GM23338 (cell line): ENCODE measurements at regions not wholly inside any gene's neighbourhood (a gene's known extent, or its start where the extent isn't known, plus 50 kb on each side); places are given as distances from the start of the nearest gene placed in this dataset.

Experiments used
- ATAC-seq: fragments of 200-7000 bp; cut with Tn5 transposase; 3 replicates; pipeline ENCODE4 v1.9.1; 2020
- DNase-seq: peaks from one replicate; pipeline ENCODE4 v3.0.0-alpha.2; 2015; ENCODE audit warnings: low spot score
- H2AFZ ChIP-seq: fragments of 200-600 bp; sonication (generic); 2 replicates; pipeline ENCODE4 v1.8.0; 2016; ENCODE audit warnings: antibody characterized with exemption, mild to moderate bottlenecking, moderate library complexity
- H3F3A ChIP-seq: fragments of 200-600 bp; sonication (generic); replicated peaks from 2 replicates; pipeline ENCODE4 v1.8.0; 2017; ENCODE audit warnings: antibody characterized with exemption, mixed run types, low read depth
- H3K27ac ChIP-seq: fragments of 200-600 bp; sonication (generic); 2 replicates; pipeline ENCODE4 v1.6.1; 2016; ENCODE audit warnings: low read depth
- H3K27me3 ChIP-seq: fragments of 200-600 bp; sonication (generic); 2 replicates; pipeline ENCODE4 v1.8.0; 2016; ENCODE audit warnings: mild to moderate bottlenecking, mixed run types, moderate library complexity; ENCODE audit not compliant: insufficient read depth
- H3K36me3 ChIP-seq: fragments of 200-600 bp; sonication (generic); 2 replicates; pipeline ENCODE4 v1.8.0; 2016; ENCODE audit warnings: mild to moderate bottlenecking; ENCODE audit not compliant: insufficient read depth
- H3K4me1 ChIP-seq: fragments of 200-600 bp; sonication (generic); 2 replicates; pipeline ENCODE4 v1.8.0; 2016; ENCODE audit warnings: mild to moderate bottlenecking, moderate library complexity; ENCODE audit not compliant: insufficient read depth
- H3K4me2 ChIP-seq: fragments of 200-600 bp; sonication (generic); 2 replicates; pipeline ENCODE4 v1.7.1; 2017; ENCODE audit warnings: mixed run types
- H3K4me3 ChIP-seq: fragments of 200-600 bp; sonication (generic); 2 replicates; pipeline ENCODE4 v1.6.1; 2016; ENCODE audit warnings: mixed run types
- H3K79me2 ChIP-seq: fragments of 200-600 bp; sonication (generic); replicated peaks from 2 replicates; pipeline ENCODE4 v1.8.0; 2017; ENCODE audit warnings: mild to moderate bottlenecking; ENCODE audit not compliant: insufficient read depth
- H3K9me2 ChIP-seq: fragments of 200-600 bp; sonication (generic); 2 replicates; pipeline ENCODE4 v1.8.0; 2017; ENCODE audit not compliant: insufficient read depth
- H4K20me1 ChIP-seq: fragments of 200-600 bp; sonication (generic); replicated peaks from 2 replicates; pipeline ENCODE4 v1.8.0; 2017; ENCODE audit warnings: mild to moderate bottlenecking; ENCODE audit not compliant: insufficient read depth
- H3K27ac Mint-ChIP-seq: 2 replicates; pipeline ENCODE4 v1.8.0; 2020; ENCODE audit warnings: inconsistent platforms, mild to moderate bottlenecking, moderate library complexity, mixed read lengths
- H3K27me3 Mint-ChIP-seq: 3 replicates; pipeline ENCODE4 v1.8.0; 2022; ENCODE audit warnings: low read depth, mild to moderate bottlenecking, moderate library complexity, mixed read lengths, inconsistent platforms; ENCODE audit not compliant: insufficient read depth, poor library complexity
- H3K36me3 Mint-ChIP-seq: 3 replicates; pipeline ENCODE4 v1.8.0; 2021; ENCODE audit warnings: low read depth, mild to moderate bottlenecking, inconsistent platforms, moderate library complexity, mixed read lengths
- H3K4me1 Mint-ChIP-seq: 3 replicates; pipeline ENCODE4 v1.8.0; 2020; ENCODE audit warnings: mild to moderate bottlenecking, inconsistent platforms, mixed read lengths
- H3K4me3 Mint-ChIP-seq: 3 replicates; pipeline ENCODE4 v1.8.0; 2021; ENCODE audit warnings: moderate library complexity, mild to moderate bottlenecking, inconsistent platforms, mixed read lengths
- H3K9me3 Mint-ChIP-seq: 3 replicates; pipeline ENCODE4 v1.8.0; 2020; ENCODE audit warnings: moderate library complexity, mild to moderate bottlenecking, inconsistent platforms, mixed read lengths
- CREB1 ChIP-seq: fragments of 250-450 bp; sonication (Bioruptor Pico); IDR thresholded peaks from 2 replicates; pipeline ENCODE4 v1.5.0; 2020; ENCODE audit warnings: low read depth, mild to moderate bottlenecking, moderate library complexity
- EZH2 ChIP-seq: fragments of 200-600 bp; sonication (generic); IDR thresholded peaks from one replicate; pipeline ENCODE4 v1.8.0; 2017; ENCODE audit warnings: antibody characterized with exemption, mild to moderate bottlenecking, low read depth; ENCODE audit not compliant: unreplicated experiment
- EZH2phosphoT487 ChIP-seq: fragments of 200-600 bp; sonication (generic); IDR thresholded peaks from one replicate; pipeline ENCODE4 v1.8.1; 2018; ENCODE audit warnings: antibody characterized with exemption; ENCODE audit not compliant: unreplicated experiment
- JUNB ChIP-seq: IDR thresholded peaks from one replicate; pipeline ENCODE4 v1.6.1; 2016; ENCODE audit warnings: antibody characterized with exemption; ENCODE audit not compliant: unreplicated experiment
- NANOG ChIP-seq: IDR thresholded peaks from 2 replicates; pipeline ENCODE4 v1.6.1; 2016; ENCODE audit warnings: antibody characterized with exemption, borderline replicate concordance
- POLR2AphosphoS5 ChIP-seq: IDR thresholded peaks from 2 replicates; pipeline ENCODE4 v1.6.1; 2016; ENCODE audit warnings: antibody characterized with exemption, low read depth
- STAT1 ChIP-seq: IDR thresholded peaks from one replicate; pipeline ENCODE4 v1.6.1; 2016; ENCODE audit warnings: antibody characterized with exemption; ENCODE audit not compliant: unreplicated experiment
- ZNF114 ChIP-seq: fragments of 250-450 bp; sonication (Bioruptor Pico); IDR thresholded peaks from 2 replicates; pipeline ENCODE4 v1.5.0; 2020; ENCODE audit warnings: mild to moderate bottlenecking, moderate library complexity
- ZNF331 ChIP-seq: fragments of 250-450 bp; sonication (Bioruptor Pico); IDR thresholded peaks from 2 replicates; pipeline ENCODE4 v1.5.0; 2020; ENCODE audit warnings: low read depth, mild to moderate bottlenecking, moderate library complexity
- TF ChIP-seq, protein P1 (sequence below): IDR thresholded peaks from one replicate; pipeline ENCODE4 v1.6.1; 2018; ENCODE audit warnings: antibody characterized with exemption; ENCODE audit not compliant: unreplicated experiment
- TF ChIP-seq, protein P2 (sequence below): fragments of 250-450 bp; sonication (Bioruptor Pico); IDR thresholded peaks from 2 replicates; pipeline ENCODE4 v1.5.0; 2020; ENCODE audit warnings: mild to moderate bottlenecking, moderate library complexity
- TF ChIP-seq, protein P3 (sequence below): IDR thresholded peaks from 2 replicates; pipeline ENCODE4 v1.6.1; 2016; ENCODE audit warnings: antibody characterized with exemption
- TF ChIP-seq, protein P4 (sequence below), 2 experiments: fragments of 200-600 bp in 1 of 2; sonication (generic) in 1 of 2; conservative IDR thresholded peaks; 2 replicates each; pipeline versions ENCODE4 v1.5.1 to v1.6.1; 2016 to 2017; ENCODE audit warnings: antibody characterized with exemption in 2 of 2, low read depth in 2 of 2, mild to moderate bottlenecking in 2 of 2, moderate library complexity in 1 of 2

DNA sequence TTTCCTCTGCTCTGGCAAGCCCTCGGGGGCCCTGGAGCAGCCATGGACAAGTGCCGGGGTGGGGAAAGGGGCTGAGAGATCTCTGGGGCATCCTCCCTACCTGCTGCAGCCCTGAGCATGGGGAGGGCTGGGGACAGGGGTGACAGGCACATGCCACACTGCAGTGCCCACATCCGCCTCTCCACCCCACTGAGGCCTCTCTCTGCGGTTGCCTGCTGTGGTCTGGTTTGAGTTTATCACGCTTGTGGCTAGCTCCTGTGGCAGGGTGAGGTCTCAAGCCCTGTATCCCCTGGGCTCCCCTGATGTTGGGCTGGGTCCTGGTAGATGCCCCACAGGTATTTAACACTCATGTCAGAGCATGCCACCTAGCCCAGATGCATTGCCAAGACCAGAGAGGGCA is 52.9 kb upstream of the MLN start:
- Mint-ChIP-seq H3K4me3 (no peak overlapping the region), H3K27ac (no peak overlapping the region), H3K4me1 (peaks cover 18% of the 10 kb centered on the region), H3K9me3 (no peaks in the 10 kb centered on the region), H3K27me3 (peaks cover 10% of the 10 kb centered on the region), H3K36me3 (no peaks in the 10 kb centered on the region)
- DNase-seq (no peak), ATAC-seq (no peak)
- Histone ChIP-seq H3K4me1 (peaks cover 4% of the 10 kb centered on the region; the same call in 1 of the 2 replicates), H3K36me3 (no peaks in the 10 kb centered on the region), H3K4me2 (no peak overlapping the region), H3K9me2 (no peaks in the 10 kb centered on the region), H3K4me3 (no peak overlapping the region), H3K79me2 (no peaks in the 10 kb centered on the region), H3F3A (no peaks in the 10 kb centered on the region), H3K27ac (no peak overlapping the region), H4K20me1 (no peaks in the 10 kb centered on the region), H3K27me3 (no peaks in the 10 kb centered on the region), H2AFZ (no peak overlapping the region)
- TF ChIP-seq ZNF114 (no peak), STAT1 (no peak), EZH2 (no peak), CREB1 (CRISPR knock-in tag) (no peak), NANOG (no peak), JUNB (no peak), POLR2AphosphoS5 (no peak), ZNF331 (CRISPR knock-in tag) (no peak), EZH2phosphoT487 (no peak)
- TF ChIP-seq, protein P1, sequence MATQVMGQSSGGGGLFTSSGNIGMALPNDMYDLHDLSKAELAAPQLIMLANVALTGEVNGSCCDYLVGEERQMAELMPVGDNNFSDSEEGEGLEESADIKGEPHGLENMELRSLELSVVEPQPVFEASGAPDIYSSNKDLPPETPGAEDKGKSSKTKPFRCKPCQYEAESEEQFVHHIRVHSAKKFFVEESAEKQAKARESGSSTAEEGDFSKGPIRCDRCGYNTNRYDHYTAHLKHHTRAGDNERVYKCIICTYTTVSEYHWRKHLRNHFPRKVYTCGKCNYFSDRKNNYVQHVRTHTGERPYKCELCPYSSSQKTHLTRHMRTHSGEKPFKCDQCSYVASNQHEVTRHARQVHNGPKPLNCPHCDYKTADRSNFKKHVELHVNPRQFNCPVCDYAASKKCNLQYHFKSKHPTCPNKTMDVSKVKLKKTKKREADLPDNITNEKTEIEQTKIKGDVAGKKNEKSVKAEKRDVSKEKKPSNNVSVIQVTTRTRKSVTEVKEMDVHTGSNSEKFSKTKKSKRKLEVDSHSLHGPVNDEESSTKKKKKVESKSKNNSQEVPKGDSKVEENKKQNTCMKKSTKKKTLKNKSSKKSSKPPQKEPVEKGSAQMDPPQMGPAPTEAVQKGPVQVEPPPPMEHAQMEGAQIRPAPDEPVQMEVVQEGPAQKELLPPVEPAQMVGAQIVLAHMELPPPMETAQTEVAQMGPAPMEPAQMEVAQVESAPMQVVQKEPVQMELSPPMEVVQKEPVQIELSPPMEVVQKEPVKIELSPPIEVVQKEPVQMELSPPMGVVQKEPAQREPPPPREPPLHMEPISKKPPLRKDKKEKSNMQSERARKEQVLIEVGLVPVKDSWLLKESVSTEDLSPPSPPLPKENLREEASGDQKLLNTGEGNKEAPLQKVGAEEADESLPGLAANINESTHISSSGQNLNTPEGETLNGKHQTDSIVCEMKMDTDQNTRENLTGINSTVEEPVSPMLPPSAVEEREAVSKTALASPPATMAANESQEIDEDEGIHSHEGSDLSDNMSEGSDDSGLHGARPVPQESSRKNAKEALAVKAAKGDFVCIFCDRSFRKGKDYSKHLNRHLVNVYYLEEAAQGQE = no peak
- TF ChIP-seq, protein P2, sequence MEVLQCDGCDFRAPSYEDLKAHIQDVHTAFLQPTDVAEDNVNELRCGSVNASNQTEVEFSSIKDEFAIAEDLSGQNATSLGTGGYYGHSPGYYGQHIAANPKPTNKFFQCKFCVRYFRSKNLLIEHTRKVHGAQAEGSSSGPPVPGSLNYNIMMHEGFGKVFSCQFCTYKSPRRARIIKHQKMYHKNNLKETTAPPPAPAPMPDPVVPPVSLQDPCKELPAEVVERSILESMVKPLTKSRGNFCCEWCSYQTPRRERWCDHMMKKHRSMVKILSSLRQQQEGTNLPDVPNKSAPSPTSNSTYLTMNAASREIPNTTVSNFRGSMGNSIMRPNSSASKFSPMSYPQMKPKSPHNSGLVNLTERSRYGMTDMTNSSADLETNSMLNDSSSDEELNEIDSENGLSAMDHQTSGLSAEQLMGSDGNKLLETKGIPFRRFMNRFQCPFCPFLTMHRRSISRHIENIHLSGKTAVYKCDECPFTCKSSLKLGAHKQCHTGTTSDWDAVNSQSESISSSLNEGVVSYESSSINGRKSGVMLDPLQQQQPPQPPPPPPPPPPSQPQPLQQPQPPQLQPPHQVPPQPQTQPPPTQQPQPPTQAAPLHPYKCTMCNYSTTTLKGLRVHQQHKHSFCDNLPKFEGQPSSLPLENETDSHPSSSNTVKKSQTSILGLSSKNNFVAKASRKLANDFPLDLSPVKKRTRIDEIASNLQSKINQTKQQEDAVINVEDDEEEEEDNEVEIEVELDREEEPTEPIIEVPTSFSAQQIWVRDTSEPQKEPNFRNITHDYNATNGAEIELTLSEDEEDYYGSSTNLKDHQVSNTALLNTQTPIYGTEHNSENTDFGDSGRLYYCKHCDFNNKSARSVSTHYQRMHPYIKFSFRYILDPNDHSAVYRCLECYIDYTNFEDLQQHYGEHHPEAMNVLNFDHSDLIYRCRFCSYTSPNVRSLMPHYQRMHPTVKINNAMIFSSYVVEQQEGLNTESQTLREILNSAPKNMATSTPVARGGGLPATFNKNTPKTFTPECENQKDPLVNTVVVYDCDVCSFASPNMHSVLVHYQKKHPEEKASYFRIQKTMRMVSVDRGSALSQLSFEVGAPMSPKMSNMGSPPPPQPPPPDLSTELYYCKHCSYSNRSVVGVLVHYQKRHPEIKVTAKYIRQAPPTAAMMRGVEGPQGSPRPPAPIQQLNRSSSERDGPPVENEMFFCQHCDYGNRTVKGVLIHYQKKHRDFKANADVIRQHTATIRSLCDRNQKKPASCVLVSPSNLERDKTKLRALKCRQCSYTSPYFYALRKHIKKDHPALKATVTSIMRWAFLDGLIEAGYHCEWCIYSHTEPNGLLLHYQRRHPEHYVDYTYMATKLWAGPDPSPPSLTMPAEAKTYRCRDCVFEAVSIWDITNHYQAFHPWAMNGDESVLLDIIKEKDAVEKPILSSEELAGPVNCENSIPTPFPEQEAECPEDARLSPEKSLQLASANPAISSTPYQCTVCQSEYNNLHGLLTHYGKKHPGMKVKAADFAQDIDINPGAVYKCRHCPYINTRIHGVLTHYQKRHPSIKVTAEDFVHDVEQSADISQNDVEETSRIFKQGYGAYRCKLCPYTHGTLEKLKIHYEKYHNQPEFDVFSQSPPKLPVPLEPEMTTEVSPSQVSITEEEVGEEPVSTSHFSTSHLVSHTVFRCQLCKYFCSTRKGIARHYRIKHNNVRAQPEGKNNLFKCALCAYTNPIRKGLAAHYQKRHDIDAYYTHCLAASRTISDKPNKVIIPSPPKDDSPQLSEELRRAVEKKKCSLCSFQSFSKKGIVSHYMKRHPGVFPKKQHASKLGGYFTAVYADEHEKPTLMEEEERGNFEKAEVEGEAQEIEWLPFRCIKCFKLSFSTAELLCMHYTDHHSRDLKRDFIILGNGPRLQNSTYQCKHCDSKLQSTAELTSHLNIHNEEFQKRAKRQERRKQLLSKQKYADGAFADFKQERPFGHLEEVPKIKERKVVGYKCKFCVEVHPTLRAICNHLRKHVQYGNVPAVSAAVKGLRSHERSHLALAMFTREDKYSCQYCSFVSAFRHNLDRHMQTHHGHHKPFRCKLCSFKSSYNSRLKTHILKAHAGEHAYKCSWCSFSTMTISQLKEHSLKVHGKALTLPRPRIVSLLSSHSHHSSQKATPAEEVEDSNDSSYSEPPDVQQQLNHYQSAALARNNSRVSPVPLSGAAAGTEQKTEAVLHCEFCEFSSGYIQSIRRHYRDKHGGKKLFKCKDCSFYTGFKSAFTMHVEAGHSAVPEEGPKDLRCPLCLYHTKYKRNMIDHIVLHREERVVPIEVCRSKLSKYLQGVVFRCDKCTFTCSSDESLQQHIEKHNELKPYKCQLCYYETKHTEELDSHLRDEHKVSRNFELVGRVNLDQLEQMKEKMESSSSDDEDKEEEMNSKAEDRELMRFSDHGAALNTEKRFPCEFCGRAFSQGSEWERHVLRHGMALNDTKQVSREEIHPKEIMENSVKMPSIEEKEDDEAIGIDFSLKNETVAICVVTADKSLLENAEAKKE (CRISPR knock-in tag) = no peak
- TF ChIP-seq, protein P3, sequence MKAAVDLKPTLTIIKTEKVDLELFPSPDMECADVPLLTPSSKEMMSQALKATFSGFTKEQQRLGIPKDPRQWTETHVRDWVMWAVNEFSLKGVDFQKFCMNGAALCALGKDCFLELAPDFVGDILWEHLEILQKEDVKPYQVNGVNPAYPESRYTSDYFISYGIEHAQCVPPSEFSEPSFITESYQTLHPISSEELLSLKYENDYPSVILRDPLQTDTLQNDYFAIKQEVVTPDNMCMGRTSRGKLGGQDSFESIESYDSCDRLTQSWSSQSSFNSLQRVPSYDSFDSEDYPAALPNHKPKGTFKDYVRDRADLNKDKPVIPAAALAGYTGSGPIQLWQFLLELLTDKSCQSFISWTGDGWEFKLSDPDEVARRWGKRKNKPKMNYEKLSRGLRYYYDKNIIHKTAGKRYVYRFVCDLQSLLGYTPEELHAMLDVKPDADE = no peak
- TF ChIP-seq, protein P4, sequence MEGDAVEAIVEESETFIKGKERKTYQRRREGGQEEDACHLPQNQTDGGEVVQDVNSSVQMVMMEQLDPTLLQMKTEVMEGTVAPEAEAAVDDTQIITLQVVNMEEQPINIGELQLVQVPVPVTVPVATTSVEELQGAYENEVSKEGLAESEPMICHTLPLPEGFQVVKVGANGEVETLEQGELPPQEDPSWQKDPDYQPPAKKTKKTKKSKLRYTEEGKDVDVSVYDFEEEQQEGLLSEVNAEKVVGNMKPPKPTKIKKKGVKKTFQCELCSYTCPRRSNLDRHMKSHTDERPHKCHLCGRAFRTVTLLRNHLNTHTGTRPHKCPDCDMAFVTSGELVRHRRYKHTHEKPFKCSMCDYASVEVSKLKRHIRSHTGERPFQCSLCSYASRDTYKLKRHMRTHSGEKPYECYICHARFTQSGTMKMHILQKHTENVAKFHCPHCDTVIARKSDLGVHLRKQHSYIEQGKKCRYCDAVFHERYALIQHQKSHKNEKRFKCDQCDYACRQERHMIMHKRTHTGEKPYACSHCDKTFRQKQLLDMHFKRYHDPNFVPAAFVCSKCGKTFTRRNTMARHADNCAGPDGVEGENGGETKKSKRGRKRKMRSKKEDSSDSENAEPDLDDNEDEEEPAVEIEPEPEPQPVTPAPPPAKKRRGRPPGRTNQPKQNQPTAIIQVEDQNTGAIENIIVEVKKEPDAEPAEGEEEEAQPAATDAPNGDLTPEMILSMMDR (conservative IDR thresholded peaks at IDR 0.05; ENCODE audit: low read depth in 2 of 2) = no peak
